WI38 (cell line): ENCODE measurements at regions not wholly inside any gene's neighbourhood (a gene's known extent, or its start where the extent isn't known, plus 50 kb on each side); places are given as distances from the start of the nearest gene placed in this dataset.

Source experiments
- H3K4me3 ChIP-seq: 2 replicates; pipeline ENCODE4 v1.5.1; 2011; ENCODE audit warnings: low read depth, mild to moderate bottlenecking, control low read depth, low read length
- TF ChIP-seq, protein P1 (sequence below): IDR thresholded peaks from 2 replicates; pipeline ENCODE4 v1.5.1; 2012; ENCODE audit warnings: low read depth, mild to moderate bottlenecking, control low read depth, low read length

DNA sequence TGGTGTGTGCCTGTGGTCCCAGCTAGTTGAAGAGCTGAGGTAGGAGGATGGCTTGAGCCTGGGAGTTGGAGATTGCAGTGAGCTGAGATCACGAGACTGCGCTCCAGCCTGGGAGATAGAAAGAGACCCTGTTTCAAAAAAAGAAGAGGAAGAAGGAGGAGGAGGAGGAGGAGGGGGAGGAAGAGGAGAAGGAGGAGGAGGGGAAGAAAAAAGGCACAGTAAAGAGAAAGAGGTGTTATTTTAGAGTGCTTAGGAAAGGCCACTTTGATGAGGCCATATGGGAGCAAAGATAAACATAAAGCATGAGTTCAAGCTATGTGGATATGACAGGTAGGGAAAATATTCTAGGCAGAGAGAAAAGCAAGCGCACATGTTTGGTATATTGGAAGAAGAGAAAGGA lies 154.1 kb upstream of the BTG1 start:
- H3K4me3 ChIP-seq = no peak overlapping the region
- TF ChIP-seq, protein P1, sequence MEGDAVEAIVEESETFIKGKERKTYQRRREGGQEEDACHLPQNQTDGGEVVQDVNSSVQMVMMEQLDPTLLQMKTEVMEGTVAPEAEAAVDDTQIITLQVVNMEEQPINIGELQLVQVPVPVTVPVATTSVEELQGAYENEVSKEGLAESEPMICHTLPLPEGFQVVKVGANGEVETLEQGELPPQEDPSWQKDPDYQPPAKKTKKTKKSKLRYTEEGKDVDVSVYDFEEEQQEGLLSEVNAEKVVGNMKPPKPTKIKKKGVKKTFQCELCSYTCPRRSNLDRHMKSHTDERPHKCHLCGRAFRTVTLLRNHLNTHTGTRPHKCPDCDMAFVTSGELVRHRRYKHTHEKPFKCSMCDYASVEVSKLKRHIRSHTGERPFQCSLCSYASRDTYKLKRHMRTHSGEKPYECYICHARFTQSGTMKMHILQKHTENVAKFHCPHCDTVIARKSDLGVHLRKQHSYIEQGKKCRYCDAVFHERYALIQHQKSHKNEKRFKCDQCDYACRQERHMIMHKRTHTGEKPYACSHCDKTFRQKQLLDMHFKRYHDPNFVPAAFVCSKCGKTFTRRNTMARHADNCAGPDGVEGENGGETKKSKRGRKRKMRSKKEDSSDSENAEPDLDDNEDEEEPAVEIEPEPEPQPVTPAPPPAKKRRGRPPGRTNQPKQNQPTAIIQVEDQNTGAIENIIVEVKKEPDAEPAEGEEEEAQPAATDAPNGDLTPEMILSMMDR = no peak

DNA sequence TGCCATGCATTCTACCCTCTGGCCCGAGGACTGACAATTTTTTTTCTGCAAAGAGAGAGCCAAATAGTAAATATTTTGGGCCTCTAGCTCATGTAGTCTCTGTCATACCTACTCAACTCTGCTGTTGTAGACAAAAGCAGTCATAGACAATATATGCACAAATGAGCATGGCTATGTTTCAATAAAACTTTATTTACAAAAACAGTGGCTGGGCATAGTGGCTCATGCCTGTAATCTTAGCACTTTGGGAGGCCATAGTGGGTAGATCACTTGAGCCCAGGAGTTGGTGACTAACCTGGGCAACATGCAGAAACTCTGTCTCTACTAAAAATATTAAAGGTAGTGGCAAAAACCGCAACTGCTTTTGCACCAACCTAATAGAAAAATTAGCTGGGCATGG lies 153.7 kb upstream of the BTG1 start:
- H3K4me3 ChIP-seq = no peak overlapping the region
- TF ChIP-seq, protein P1 = no peak

DNA sequence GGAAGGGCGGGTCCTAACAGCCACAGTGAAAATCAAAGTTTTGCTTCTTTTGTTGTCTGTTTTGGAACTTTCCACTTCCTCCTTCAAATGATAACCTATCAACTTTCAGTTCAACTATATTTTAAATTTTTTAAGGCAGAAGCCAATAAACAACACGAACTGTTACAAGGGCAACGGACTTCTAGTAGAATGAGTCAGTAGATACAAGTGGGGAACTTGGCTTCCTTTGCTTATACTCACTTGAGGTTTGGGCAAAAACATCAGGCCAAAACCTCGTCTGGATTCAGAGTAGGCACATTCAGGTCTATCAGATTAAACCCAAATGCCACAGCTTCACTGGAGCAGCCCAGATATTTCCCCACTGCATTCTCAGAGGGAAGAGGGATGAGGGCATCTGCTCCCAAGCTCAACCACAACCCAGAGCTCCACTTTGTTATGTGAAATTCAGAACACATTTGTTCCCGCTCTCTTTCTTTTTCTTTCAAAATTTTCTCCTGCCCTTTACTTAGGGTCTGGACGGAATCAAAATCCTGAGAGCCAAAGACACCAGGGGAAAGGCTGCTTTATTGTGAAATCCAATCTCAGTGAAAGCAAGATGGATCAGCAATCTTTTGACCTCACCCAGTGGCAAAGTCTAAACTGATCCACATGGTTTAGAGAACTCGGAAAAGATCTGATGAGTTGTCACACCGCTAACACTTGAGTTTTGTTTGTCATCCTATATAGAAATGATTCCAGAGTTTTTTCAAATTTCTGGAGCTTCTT lies 152.5 kb upstream of the BTG1 start:
- H3K4me3 ChIP-seq = no peak overlapping the region
- TF ChIP-seq, protein P1 = no peak

DNA sequence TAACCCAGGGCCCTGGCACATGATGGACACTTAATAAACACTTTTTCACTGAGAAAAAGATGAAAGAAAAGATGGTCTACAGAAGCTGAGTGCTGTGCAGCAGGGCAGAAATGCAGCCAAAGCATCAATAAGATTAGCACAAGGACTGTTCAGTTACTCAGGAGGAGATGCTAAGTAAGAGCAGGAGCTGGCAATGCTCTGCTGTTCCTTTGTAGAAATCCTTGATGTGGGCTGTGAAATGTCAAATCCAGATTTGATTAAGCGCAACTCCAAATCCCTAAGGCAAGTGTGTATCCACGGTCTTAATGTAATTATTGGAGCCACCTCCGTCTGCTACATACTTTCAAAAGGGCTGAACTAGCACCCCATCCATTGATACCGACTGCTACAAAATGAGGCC lies 151.8 kb upstream of the BTG1 start:
- TF ChIP-seq, protein P1 = no peak

DNA sequence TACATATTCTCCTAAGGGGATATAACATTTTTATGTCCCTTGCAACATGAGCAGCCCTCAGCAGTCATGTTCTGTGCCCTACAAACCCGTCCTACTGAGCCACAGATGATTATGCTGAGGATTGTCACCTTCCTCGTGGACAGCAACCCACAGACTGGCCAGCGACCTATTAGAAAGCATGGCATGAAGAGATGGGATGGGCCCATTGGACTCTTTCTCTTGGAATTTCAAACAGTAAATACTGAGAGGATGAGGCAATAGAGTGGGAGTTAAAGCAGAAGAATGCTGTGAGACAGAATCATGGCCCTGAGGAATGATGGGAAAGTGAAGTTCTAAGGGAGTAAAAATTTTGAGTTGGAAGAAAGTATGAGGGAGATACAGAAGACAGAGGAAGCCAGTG lies 149.9 kb upstream of the BTG1 start:
- no peak overlapping the region for H3K4me3 ChIP-seq
- TF ChIP-seq, protein P1 = no peak

More for the DNA sequence above, 151.8 kb upstream of the BTG1 start:
- H3K4me3 ChIP-seq = no peak overlapping the region

DNA sequence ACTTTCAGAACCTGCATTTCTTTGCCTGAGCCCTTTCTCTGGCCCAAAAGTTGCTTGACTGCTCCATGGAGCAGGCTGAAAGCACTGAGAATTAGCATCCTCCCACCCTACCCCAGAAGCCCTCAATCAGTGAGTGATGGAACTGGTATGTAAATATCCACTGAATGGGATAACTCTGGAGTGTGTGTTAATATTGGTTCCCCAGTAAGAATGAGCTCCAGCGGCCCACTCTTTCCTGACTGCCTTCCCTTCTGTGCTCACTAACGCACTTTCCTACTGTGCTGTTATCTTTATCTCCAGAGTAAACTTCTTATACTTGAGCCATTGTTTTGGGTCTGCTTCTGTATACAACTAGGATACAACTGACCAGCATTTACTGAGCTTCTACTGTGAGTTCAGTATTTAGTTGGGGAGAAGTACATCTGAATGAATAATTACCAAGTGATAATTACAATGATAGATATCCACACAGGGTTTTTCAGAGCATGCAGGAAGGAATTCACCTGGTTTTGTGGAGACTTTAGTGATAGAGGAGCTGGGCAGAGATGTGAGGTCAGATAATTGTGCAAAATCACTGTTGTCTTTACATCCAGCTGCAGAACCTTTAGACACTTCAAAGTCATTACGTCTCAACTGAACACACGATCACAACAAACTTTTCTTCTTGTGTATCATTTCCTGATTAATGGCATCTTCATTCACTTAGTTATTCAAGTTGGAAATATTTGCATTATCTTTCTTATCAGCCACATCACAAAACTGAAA lies 149.2 kb upstream of the BTG1 start:
- no peak overlapping the region for H3K4me3 ChIP-seq
- TF ChIP-seq, protein P1 = no peak

DNA sequence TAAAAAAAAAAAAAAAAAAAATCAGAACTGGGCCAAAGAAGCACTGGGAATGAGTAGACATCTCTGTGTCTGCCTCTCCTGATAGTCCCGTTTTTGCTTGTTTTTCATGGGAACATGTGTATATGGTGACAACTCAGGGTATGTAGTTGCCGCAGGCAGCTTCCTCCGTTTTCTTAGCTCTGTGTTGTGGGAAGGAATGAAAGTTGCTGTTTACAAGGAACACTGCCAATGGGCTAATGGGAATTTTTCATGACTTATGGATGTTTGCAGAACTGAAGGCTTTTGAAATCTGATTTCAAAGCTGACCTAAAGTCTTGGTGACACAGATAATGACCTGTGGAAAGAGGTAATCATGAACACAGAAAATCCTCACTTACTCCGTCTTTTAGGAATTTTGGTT lies 146.4 kb upstream of the BTG1 start:
- no peak overlapping the region for H3K4me3 ChIP-seq
- TF ChIP-seq, protein P1 = no peak
